Fibroblast of lung (primary cell): ENCODE measurements at regions not wholly inside any gene's neighbourhood (a gene's known extent, or its start where the extent isn't known, plus 50 kb on each side); places are given as distances from the start of the nearest gene placed in this dataset.

Experiments
- DNase-seq, 2 donors: peaks; one replicate each; pipeline versions ENCODE4 v3.0.0 to v3.0.0-alpha.2; 2010; ENCODE audit warnings: low read depth in 2 of 2
- H2AFZ ChIP-seq: 2 replicates; pipeline ENCODE4 v1.5.1; 2012; ENCODE audit warnings: low read length, control low read depth, inconsistent platforms
- H3K27ac ChIP-seq: 2 replicates; pipeline ENCODE4 v1.5.1; 2011; ENCODE audit warnings: low read length, control low read depth; ENCODE audit not compliant: insufficient read depth
- H3K27me3 ChIP-seq: 2 replicates; pipeline ENCODE4 v1.5.1; 2011; ENCODE audit warnings: mild to moderate bottlenecking, low read length; ENCODE audit not compliant: control insufficient read depth, insufficient read depth
- H3K36me3 ChIP-seq: 2 replicates; pipeline ENCODE4 v1.5.1; 2011; ENCODE audit warnings: low read length; ENCODE audit not compliant: control insufficient read depth, insufficient read depth
- H3K4me1 ChIP-seq: 2 replicates; pipeline ENCODE4 v1.5.1; 2011; ENCODE audit warnings: low read length; ENCODE audit not compliant: control insufficient read depth, insufficient read depth; ENCODE audit errors: extremely low read depth
- H3K4me2 ChIP-seq: 2 replicates; pipeline ENCODE4 v1.5.1; 2011; ENCODE audit warnings: low read length, control low read depth; ENCODE audit not compliant: insufficient read depth; ENCODE audit errors: extremely low read depth
- H3K4me3 ChIP-seq, 4 experiments: fragments of 200-600 bp in 1 of 4; sonication (generic) in 1 of 4; replicated peaks in 1 of 4; 2 replicates each; pipeline ENCODE4 v1.5.1; 2011 to 2016; ENCODE audit warnings: low read length in 4 of 4, low read depth in 3 of 4, mild to moderate bottlenecking in 3 of 4, control low read depth in 2 of 4, inconsistent platforms in 1 of 4, mixed read lengths in 1 of 4; ENCODE audit not compliant: insufficient read depth in 1 of 4; ENCODE audit errors: control extremely low read depth in 1 of 4
- H3K79me2 ChIP-seq: 2 replicates; pipeline ENCODE4 v1.5.1; 2012; ENCODE audit warnings: mild to moderate bottlenecking, low read length, inconsistent platforms; ENCODE audit not compliant: control insufficient read depth, insufficient read depth
- H3K9ac ChIP-seq: 2 replicates; pipeline ENCODE4 v1.5.1; 2011; ENCODE audit warnings: mild to moderate bottlenecking, low read length, control low read depth; ENCODE audit not compliant: insufficient read depth
- H3K9me3 ChIP-seq: 2 replicates; pipeline ENCODE4 v1.5.1; 2012; ENCODE audit warnings: low read depth, low read length; ENCODE audit not compliant: control insufficient read depth, insufficient read depth
- H4K20me1 ChIP-seq: 2 replicates; pipeline ENCODE4 v1.5.1; 2011; ENCODE audit warnings: low read length; ENCODE audit not compliant: control insufficient read depth, insufficient read depth; ENCODE audit errors: extremely low read depth
- EZH2 ChIP-seq: IDR thresholded peaks from 2 replicates; pipeline ENCODE4 v1.5.1; 2012; ENCODE audit warnings: low read length, control low read depth, mild to moderate bottlenecking; ENCODE audit errors: missing control alignments
- TF ChIP-seq, protein P1 (sequence below), 2 donors: IDR thresholded peaks in 1 of 2; conservative IDR thresholded peaks in 1 of 2; 1 replicate in 1 of 2; 2 replicates in 1 of 2; pipeline ENCODE4 v1.5.1; 2011 to 2012; ENCODE audit warnings: low read length in 2 of 2, control low read depth in 1 of 2, inconsistent platforms in 1 of 2, low read depth in 1 of 2, mild to moderate bottlenecking in 1 of 2

DNA sequence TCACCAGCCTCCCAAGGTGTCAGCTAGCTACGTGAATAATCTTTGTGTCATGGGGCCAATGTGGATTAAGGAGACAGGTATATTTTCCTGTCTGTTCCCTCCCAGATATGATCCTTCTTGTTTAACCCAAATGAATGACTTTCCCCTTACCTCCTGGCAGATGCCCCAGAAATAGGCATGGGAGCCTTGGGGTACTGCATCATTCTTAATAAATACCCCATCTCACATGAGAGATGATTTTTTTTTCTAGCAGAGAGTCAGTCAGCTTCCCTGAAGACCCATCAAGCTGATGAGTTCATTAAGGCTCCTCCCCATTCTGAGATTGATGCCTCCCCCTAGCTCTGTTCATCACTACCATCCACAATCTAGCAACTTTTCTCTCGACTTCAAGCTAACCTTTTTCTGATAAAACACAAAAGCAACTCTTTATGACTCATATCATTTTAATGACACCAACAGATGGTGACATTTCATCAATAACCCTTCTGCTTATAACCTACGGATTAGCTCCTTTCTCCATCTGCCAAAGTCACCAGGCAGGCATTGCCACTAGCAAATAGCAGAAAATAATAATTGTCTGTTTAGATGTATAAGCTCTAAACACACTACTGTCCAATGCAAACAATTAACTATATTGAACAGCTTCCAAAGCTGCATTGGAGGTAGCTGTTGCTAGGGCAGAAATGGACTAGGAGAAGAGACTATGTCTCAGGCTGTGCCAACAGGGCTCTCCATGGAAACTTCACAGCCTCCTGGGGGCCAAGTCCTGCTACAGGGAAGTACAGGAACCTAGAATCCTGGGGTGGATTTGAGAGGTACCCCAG is 143.7 kb downstream of the ACER2 start:
- Histone ChIP-seq H3K27me3 (no peaks in the 10 kb centered on the region), H3K9me3 (no peaks in the 10 kb centered on the region), H2AFZ (no peak overlapping the region), H3K4me1 (no peaks in the 10 kb centered on the region), H3K79me2 (no peaks in the 10 kb centered on the region), H3K4me3 (no peak overlapping the region), H3K9ac (no peak overlapping the region), H3K27ac (no peak overlapping the region), H3K36me3 (no peaks in the 10 kb centered on the region), H3K4me2 (no peak overlapping the region), H4K20me1 (no peaks in the 10 kb centered on the region)
- DNase-seq: no peak
- TF ChIP-seq, protein P1, sequence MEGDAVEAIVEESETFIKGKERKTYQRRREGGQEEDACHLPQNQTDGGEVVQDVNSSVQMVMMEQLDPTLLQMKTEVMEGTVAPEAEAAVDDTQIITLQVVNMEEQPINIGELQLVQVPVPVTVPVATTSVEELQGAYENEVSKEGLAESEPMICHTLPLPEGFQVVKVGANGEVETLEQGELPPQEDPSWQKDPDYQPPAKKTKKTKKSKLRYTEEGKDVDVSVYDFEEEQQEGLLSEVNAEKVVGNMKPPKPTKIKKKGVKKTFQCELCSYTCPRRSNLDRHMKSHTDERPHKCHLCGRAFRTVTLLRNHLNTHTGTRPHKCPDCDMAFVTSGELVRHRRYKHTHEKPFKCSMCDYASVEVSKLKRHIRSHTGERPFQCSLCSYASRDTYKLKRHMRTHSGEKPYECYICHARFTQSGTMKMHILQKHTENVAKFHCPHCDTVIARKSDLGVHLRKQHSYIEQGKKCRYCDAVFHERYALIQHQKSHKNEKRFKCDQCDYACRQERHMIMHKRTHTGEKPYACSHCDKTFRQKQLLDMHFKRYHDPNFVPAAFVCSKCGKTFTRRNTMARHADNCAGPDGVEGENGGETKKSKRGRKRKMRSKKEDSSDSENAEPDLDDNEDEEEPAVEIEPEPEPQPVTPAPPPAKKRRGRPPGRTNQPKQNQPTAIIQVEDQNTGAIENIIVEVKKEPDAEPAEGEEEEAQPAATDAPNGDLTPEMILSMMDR (conservative IDR thresholded peaks at IDR 0.05 in 1 of 2, IDR thresholded peaks at IDR 0.05 in 1 of 2; ENCODE audit: low read depth in 1 of 2, low read length in 2 of 2): no peak
- TF ChIP-seq EZH2: no peak

DNA sequence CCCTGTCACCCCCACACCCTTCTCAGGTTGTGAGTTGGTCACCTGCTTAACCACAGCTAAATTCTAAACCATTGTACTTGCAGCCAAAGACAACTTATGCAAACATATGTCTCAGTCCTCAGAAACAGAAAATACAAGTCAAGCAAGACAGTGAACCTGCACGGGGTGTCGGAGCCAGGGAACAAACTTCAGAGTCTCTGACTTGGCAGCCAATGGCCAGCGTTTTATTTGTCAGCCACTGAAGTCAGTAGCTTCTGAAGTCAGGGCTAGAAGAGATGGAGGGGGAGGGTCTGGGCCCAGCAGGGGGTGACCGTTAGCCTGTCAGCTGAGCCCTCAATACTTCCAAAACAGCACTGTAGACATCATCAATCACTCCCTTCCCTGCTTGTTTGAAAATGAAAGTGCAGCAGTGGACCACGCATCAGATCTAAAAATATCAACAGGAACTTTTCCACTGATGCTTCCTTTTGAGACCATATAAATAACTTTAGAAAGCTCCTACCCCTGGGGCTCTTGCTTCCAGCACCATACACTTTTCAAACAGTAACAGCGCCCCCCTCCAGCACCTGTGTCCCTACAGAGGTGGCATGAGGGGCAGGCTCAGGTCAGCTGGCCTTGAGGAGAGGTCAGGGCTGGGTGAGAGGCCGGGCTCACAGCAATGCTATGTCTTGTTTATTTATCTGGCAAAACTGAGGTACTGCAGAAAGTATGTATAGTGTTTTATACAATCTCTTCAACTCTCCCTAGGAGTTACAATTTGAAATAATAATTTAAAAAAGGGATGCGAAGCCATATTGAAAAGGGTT is 142.5 kb downstream of the ACER2 start:
- TF ChIP-seq EZH2: no peak
- TF ChIP-seq, protein P1 (conservative IDR thresholded peaks at IDR 0.05 in 1 of 2, IDR thresholded peaks at IDR 0.05 in 1 of 2; ENCODE audit: low read depth in 1 of 2, low read length in 2 of 2): no peak
- Histone ChIP-seq H3K9me3 (no peaks in the 10 kb centered on the region), H3K4me1 (no peaks in the 10 kb centered on the region), H3K27me3 (no peaks in the 10 kb centered on the region), H3K4me2 (peak overlapping the region; percentile 27), H3K79me2 (no peaks in the 10 kb centered on the region), H4K20me1 (no peaks in the 10 kb centered on the region), H3K27ac (no peak overlapping the region), H3K9ac (no peak overlapping the region), H3K4me3 (peak overlapping the region in 2 of 4 experiments; percentile 26 to 33), H2AFZ (peak overlapping the region; percentile 6), H3K36me3 (no peaks in the 10 kb centered on the region)
- peak in 1 of 2 donors; percentile 16 for DNase-seq

DNA sequence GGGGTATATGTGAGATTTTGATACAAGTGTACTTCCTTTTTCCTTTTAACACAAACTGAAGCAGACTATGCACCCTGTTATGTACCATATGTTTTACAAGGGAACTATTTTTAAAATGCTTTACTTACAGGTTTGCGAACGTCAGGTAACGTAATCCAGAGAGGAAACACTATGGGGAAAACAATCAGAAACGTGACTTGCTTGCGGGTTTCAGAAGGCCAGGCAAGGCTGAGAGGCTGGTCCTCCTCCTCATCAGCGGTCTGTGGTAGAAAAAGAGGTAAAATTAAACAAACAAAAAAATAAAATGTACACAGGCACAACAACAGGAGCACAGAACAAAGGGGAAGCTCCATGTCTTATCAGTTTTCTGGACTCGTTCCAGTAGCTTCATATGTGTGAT is 141.2 kb downstream of the ACER2 start:
- TF ChIP-seq, protein P1 (conservative IDR thresholded peaks at IDR 0.05 in 1 of 2, IDR thresholded peaks at IDR 0.05 in 1 of 2; ENCODE audit: low read depth in 1 of 2, low read length in 2 of 2): no peak
- no peak for TF ChIP-seq EZH2
- Histone ChIP-seq H3K36me3 (no peaks in the 10 kb centered on the region), H2AFZ (no peak overlapping the region), H3K4me2 (no peak overlapping the region), H3K4me1 (no peaks in the 10 kb centered on the region), H4K20me1 (no peaks in the 10 kb centered on the region), H3K27ac (no peak overlapping the region), H3K9ac (no peak overlapping the region), H3K9me3 (no peaks in the 10 kb centered on the region), H3K4me3 (no peak overlapping the region), H3K27me3 (no peaks in the 10 kb centered on the region), H3K79me2 (no peaks in the 10 kb centered on the region)
- DNase-seq: no peak
